Ishikawa (cell line): ENCODE measurements at regions not wholly inside any gene's neighbourhood (a gene's known extent, or its start where the extent isn't known, plus 50 kb on each side); places are given as distances from the start of the nearest gene placed in this dataset.

Source experiments
- CREB1 ChIP-seq: IDR thresholded peaks from 2 replicates; pipeline ENCODE4 v1.6.1; 2012; ENCODE audit warnings: low read depth
- MAX ChIP-seq: IDR thresholded peaks from 2 replicates; pipeline ENCODE4 v1.6.1; 2012
- TAF1 ChIP-seq: IDR thresholded peaks from 2 replicates; pipeline ENCODE4 v1.6.1; 2012; ENCODE audit warnings: low read depth, mild to moderate bottlenecking
- TCF12 ChIP-seq: IDR thresholded peaks from 2 replicates; pipeline ENCODE4 v1.6.1; 2012; ENCODE audit warnings: low read depth

- no peak for TF ChIP-seq CREB1
- no peak for TF ChIP-seq MAX
- no peak for TF ChIP-seq TAF1
- no peak for TF ChIP-seq TCF12
Observed at GRCh38 chr17:13153036-13153435, 135.2 kb upstream of the ELAC2 start.
